ENCODE measurements at regions not wholly inside any gene's neighbourhood (a gene's known extent, or its start where the extent isn't known, plus 50 kb on each side); places are given as distances from the start of the nearest gene placed in this dataset.
A peak's percentile ranks its signal among the peaks of the same experiment; 100 is the strongest.

GRCh38 chr2:401019-401679 lies 113.3 kb upstream of the ALKAL2 start:
- ChIA-PET CTCF (no interaction called here), POLR2A (no interaction called here)
- Histone ChIP-seq H3K36me3 (replicated peaks in 1 of 2; ENCODE audit: control insufficient read depth in 1 of 2, insufficient read depth in 2 of 2, low read length in 1 of 2) (no peaks in the 10 kb centered on the region), H3K9me2 (no peaks in the 10 kb centered on the region), H4K20me1 (ENCODE audit: insufficient read depth) (no peaks in the 10 kb centered on the region), H3F3A (replicated peaks; ENCODE audit: insufficient read depth) (no peaks in the 10 kb centered on the region), H3K9ac (no peak overlapping the region), H2AFZ (ENCODE audit: low read depth) (no peak overlapping the region), H3K4me2 (no peak overlapping the region), H3K4me3 (ENCODE audit: low read depth in 2 of 2, low read length in 1 of 2) (no peak overlapping the region), H3K27me3 (ENCODE audit: insufficient read depth) (no peaks in the 10 kb centered on the region), H3K9me3 (0 out of 2 replicates have a peak, but pooled peaks cover 4% of the 10 kb centered on the region), H3K4me1 (ENCODE audit: control insufficient read depth in 1 of 2, insufficient read depth in 2 of 2, low read depth in 1 of 2, low read length in 1 of 2) (peaks cover 0 to 8% of the 10 kb centered on the region in 2 experiments; a peak in 1 of 4 replicates), H3K79me2 (ENCODE audit: insufficient read depth) (no peaks in the 10 kb centered on the region), H3K27ac (ENCODE audit: low read depth in 2 of 2, low read length in 1 of 2) (no peak overlapping the region; a peak in 1 of 4 replicates)
- no peak for DNase-seq
- 73% methylated on average over 14 of the region's 14 CpGs for WGBS (ENCODE audit: low lambda C conversion rate)
- TF ChIP-seq JUND (IDR thresholded peaks at IDR 0.05) (no peak), MEF2A (IDR thresholded peaks at IDR 0.05; ENCODE audit: borderline replicate concordance, low read depth) (no peak), MXI1 (IDR thresholded peaks at IDR 0.05; ENCODE audit: low read depth, low read length) (no peak), RAD21 (IDR thresholded peaks at IDR 0.05; ENCODE audit: low read length) (no peak), CHD2 (IDR thresholded peaks at IDR 0.05; ENCODE audit: low read length, partially characterized antibody) (peak; percentile 9), EZH2phosphoT487 (IDR thresholded peaks at IDR 0.05; ENCODE audit: borderline replicate concordance, low read depth) (no peak)
- TF ChIP-seq, protein P1, sequence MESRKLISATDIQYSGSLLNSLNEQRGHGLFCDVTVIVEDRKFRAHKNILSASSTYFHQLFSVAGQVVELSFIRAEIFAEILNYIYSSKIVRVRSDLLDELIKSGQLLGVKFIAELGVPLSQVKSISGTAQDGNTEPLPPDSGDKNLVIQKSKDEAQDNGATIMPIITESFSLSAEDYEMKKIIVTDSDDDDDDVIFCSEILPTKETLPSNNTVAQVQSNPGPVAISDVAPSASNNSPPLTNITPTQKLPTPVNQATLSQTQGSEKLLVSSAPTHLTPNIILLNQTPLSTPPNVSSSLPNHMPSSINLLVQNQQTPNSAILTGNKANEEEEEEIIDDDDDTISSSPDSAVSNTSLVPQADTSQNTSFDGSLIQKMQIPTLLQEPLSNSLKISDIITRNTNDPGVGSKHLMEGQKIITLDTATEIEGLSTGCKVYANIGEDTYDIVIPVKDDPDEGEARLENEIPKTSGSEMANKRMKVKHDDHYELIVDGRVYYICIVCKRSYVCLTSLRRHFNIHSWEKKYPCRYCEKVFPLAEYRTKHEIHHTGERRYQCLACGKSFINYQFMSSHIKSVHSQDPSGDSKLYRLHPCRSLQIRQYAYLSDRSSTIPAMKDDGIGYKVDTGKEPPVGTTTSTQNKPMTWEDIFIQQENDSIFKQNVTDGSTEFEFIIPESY (IDR thresholded peaks at IDR 0.05; ENCODE audit: borderline replicate concordance, low read depth): no peak

DNA sequence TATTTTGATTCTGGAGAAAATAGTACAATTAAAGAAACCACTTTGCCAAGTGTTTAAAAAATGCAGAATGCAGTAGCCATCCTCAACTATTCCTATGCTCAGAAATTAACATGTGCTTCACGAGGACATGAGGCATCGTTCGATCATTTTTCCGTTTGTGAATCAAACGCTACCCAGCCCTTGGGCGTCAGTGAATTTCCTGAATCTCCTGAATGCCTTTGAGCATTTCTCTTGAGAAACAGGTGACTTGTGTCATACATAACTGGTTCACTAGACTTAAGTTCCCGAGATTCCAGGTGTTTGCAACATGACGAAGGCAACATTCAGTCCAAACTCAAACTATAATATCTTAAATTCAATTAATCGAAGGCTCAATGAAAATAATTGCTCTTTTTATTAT lies 110.0 kb upstream of the ALKAL2 start:
- DNase-seq: no peak
- Histone ChIP-seq H3K27ac (ENCODE audit: low read depth in 2 of 2, low read length in 1 of 2) (no peak overlapping the region), H3K4me3 (ENCODE audit: low read depth in 2 of 2, low read length in 1 of 2) (no peak overlapping the region), H3K4me1 (ENCODE audit: control insufficient read depth in 1 of 2, insufficient read depth in 2 of 2, low read depth in 1 of 2, low read length in 1 of 2) (peaks cover 0 to 8% of the 10 kb centered on the region in 2 experiments; a peak in 1 of 4 replicates), H3K27me3 (ENCODE audit: insufficient read depth) (no peaks in the 10 kb centered on the region), H3K9me2 (no peaks in the 10 kb centered on the region), H3K79me2 (ENCODE audit: insufficient read depth) (no peaks in the 10 kb centered on the region), H3K9ac (no peak overlapping the region), H3K9me3 (0 out of 2 replicates have a peak, but pooled peaks cover 4% of the 10 kb centered on the region), H3F3A (replicated peaks; ENCODE audit: insufficient read depth) (no peaks in the 10 kb centered on the region), H3K4me2 (no peak overlapping the region), H2AFZ (ENCODE audit: low read depth) (no peak overlapping the region), H4K20me1 (ENCODE audit: insufficient read depth) (no peaks in the 10 kb centered on the region), H3K36me3 (replicated peaks in 1 of 2; ENCODE audit: control insufficient read depth in 1 of 2, insufficient read depth in 2 of 2, low read length in 1 of 2) (no peaks in the 10 kb centered on the region)
- WGBS (ENCODE audit: low lambda C conversion rate): 57% methylated on average over 9 of the region's 9 CpGs
- TF ChIP-seq SMC3 (IDR thresholded peaks at IDR 0.05; ENCODE audit: low read depth, low read length) (no peak), GATA2 (CRISPR knock-in tag; IDR thresholded peaks at IDR 0.05) (no peak), JUND (IDR thresholded peaks at IDR 0.05) (no peak), YY1 (IDR thresholded peaks at IDR 0.05; ENCODE audit: low read depth) (no peak), POLR2AphosphoS5 (IDR thresholded peaks at IDR 0.05; ENCODE audit: low read depth, low read length) (no peak), TAF1 (IDR thresholded peaks at IDR 0.05; ENCODE audit: borderline replicate concordance, low read depth, low read length) (no peak), NFIC (IDR thresholded peaks at IDR 0.05; ENCODE audit: borderline replicate concordance) (no peak), MEF2A (IDR thresholded peaks at IDR 0.05; ENCODE audit: borderline replicate concordance, low read depth) (no peak)
- TF ChIP-seq, protein P2, sequence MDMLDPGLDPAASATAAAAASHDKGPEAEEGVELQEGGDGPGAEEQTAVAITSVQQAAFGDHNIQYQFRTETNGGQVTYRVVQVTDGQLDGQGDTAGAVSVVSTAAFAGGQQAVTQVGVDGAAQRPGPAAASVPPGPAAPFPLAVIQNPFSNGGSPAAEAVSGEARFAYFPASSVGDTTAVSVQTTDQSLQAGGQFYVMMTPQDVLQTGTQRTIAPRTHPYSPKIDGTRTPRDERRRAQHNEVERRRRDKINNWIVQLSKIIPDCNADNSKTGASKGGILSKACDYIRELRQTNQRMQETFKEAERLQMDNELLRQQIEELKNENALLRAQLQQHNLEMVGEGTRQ (IDR thresholded peaks at IDR 0.05; ENCODE audit: borderline replicate concordance, low read depth, low read length): no peak
- TF ChIP-seq, protein P3, sequence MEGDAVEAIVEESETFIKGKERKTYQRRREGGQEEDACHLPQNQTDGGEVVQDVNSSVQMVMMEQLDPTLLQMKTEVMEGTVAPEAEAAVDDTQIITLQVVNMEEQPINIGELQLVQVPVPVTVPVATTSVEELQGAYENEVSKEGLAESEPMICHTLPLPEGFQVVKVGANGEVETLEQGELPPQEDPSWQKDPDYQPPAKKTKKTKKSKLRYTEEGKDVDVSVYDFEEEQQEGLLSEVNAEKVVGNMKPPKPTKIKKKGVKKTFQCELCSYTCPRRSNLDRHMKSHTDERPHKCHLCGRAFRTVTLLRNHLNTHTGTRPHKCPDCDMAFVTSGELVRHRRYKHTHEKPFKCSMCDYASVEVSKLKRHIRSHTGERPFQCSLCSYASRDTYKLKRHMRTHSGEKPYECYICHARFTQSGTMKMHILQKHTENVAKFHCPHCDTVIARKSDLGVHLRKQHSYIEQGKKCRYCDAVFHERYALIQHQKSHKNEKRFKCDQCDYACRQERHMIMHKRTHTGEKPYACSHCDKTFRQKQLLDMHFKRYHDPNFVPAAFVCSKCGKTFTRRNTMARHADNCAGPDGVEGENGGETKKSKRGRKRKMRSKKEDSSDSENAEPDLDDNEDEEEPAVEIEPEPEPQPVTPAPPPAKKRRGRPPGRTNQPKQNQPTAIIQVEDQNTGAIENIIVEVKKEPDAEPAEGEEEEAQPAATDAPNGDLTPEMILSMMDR (IDR thresholded peaks at IDR 0.05): no peak
- CTCF ChIA-PET: no interaction called here
- POLR2A ChIA-PET: no interaction called here
